Heart left ventricle (tissue), 13 donors: ENCODE measurements at regions not wholly inside any gene's neighbourhood (a gene's known extent, or its start where the extent isn't known, plus 50 kb on each side); places are given as distances from the start of the nearest gene placed in this dataset.

ENCODE experiments used
- POLR2A ChIP-seq, 2 donors: fragments of 450-650 bp; IDR thresholded peaks; one replicate each; pipeline ENCODE4 v1.6.1; 2017; ENCODE audit warnings: antibody characterized with exemption in 2 of 2, mild to moderate bottlenecking in 2 of 2, moderate library complexity in 2 of 2
- TF ChIP-seq, protein P1 (sequence below), 12 donors: fragments of 200-600 bp; sonication (generic) in 4 of 12; IDR thresholded peaks; one replicate each; pipeline versions ENCODE4 v1.5.0 to v1.8.0; 2018 to 2022; ENCODE audit warnings: antibody characterized with exemption in 12 of 12, mild to moderate bottlenecking in 5 of 12
- donor health status: ischemic (EF 13 %, LVEDD 7.1; RV severe dilation, severe dysfunction).
- donor health status: DM: no; HTN: yes; CAD: no.
- donor health status: DM: no; HTN: no; CAD: no.
- donor health status: ischemic (EF 25% LVEDD 6.9; RV normal size, moderate dysfunction).
- donor health status: ischemic (EF 25% LVEDD 5.7; RV mildly dilated, moderate dysfunction).
- donor health status: ischemic (EF 35%, LVEDD 5.7; RV mildly dilated, moderate dysfunction).
- donor health status: nonischemic (EF 11% LVEDD 7.7; RV severe dilation, severe dysfunction).
- donor health status: DM: yes; HTN: yes; CAD: no.
- donor health status: PGD.
- donor health status: ischemic (EF 29% LVEDD 5.4; RV normal size, mild dysfunction).
- donor health status: nonischemic (EF 23%, LVEDD 6.1; RV moderate dilation, normal function).

GRCh38 chr1:191687721-191688120 is 470.5 kb upstream of the RGS18 start:
- TF ChIP-seq, protein P1, sequence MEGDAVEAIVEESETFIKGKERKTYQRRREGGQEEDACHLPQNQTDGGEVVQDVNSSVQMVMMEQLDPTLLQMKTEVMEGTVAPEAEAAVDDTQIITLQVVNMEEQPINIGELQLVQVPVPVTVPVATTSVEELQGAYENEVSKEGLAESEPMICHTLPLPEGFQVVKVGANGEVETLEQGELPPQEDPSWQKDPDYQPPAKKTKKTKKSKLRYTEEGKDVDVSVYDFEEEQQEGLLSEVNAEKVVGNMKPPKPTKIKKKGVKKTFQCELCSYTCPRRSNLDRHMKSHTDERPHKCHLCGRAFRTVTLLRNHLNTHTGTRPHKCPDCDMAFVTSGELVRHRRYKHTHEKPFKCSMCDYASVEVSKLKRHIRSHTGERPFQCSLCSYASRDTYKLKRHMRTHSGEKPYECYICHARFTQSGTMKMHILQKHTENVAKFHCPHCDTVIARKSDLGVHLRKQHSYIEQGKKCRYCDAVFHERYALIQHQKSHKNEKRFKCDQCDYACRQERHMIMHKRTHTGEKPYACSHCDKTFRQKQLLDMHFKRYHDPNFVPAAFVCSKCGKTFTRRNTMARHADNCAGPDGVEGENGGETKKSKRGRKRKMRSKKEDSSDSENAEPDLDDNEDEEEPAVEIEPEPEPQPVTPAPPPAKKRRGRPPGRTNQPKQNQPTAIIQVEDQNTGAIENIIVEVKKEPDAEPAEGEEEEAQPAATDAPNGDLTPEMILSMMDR (IDR thresholded peaks at IDR 0.05): no peak
- TF ChIP-seq POLR2A (IDR thresholded peaks at IDR 0.05): no peak
